KOPT-K1 (cell line): ENCODE measurements at regions not wholly inside any gene's neighbourhood (a gene's known extent, or its start where the extent isn't known, plus 50 kb on each side); places are given as distances from the start of the nearest gene placed in this dataset.

ENCODE experiments used
- H3K27ac ChIP-seq: fragments of 200-600 bp; sonication (generic); 2 replicates; pipeline ENCODE4 v1.5.1; 2016; ENCODE audit warnings: antibody characterized with exemption, mild to moderate bottlenecking, low read depth, low read length; ENCODE audit not compliant: poor library complexity, severe bottlenecking
- H3K36me3 ChIP-seq: fragments of 200-600 bp; sonication (generic); 2 replicates; pipeline ENCODE4 v1.5.1; 2017; ENCODE audit warnings: antibody characterized with exemption, mild to moderate bottlenecking, low read length, moderate library complexity; ENCODE audit not compliant: insufficient read depth
- H3K9me3 ChIP-seq: fragments of 200-600 bp; sonication (generic); 2 replicates; pipeline ENCODE4 v1.5.1; 2017; ENCODE audit warnings: antibody characterized with exemption, low read length, mild to moderate bottlenecking; ENCODE audit not compliant: insufficient read depth, poor library complexity, severe bottlenecking

GRCh38 chr10:130648807-130649206 lies 512.6 kb downstream of the GLRX3 start:
- H3K36me3 ChIP-seq = no peaks in the 10 kb centered on the region
- H3K27ac ChIP-seq = no peak overlapping the region
- no peaks in the 10 kb centered on the region for H3K9me3 ChIP-seq

GRCh38 chr10:130652544-130652943 lies 516.4 kb downstream of the GLRX3 start:
- Histone ChIP-seq H3K36me3 (no peaks in the 10 kb centered on the region), H3K27ac (no peak overlapping the region), H3K9me3 (no peaks in the 10 kb centered on the region)

- Histone ChIP-seq H3K9me3 (no peaks in the 10 kb centered on the region), H3K27ac (no peak overlapping the region), H3K36me3 (no peaks in the 10 kb centered on the region)
Measured at GRCh38 chr10:130652964-130653578, 516.9 kb downstream of the GLRX3 start.

- Histone ChIP-seq H3K36me3 (no peaks in the 10 kb centered on the region), H3K9me3 (no peaks in the 10 kb centered on the region), H3K27ac (no peak overlapping the region)
Measured at GRCh38 chr10:130654726-130655125, 518.5 kb downstream of the GLRX3 start.

DNA sequence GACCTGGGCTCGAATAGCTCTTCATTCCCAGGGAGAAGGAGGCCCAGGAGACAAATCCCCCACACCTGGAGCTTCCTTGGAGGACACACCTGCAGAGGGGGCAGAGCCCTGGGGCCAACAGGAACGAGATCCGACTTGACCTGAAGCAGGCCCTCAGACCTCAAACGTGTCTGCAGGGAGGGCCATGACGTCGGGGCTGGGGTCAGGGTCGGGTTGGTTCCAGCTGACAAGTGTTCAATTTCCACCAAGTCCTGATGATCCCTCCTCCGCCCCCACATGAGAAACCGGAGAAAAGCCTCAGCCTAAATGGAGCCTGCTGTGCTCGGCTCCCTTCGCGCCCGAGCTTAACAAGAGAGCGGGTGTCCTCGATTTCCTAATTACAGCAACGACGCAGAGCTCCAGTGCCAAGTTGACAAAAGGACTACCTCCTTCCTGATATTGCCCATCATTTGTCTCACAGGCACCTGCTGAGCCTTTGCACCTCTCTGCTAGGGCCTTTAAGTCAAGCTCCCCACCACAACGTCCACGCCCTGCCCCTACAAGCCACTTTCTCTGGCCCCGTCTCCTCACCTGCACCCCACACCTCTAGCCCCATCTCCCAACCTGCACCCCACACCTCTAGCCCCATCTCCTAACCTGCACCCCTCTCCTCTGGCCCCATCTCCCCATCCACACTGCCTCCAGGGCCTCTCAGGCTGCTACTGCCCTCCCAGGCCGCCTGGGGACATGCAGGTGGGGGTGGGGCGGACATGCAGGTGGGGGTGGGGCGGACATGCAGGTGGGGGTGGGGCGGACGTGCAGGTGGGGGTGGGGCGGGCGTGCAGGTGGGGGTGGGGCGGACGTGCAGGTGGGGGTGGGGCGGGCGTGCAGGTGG lies 519.4 kb downstream of the GLRX3 start:
- H3K9me3 ChIP-seq = no peaks in the 10 kb centered on the region
- no peaks in the 10 kb centered on the region for H3K36me3 ChIP-seq
- H3K27ac ChIP-seq = no peak overlapping the region

DNA sequence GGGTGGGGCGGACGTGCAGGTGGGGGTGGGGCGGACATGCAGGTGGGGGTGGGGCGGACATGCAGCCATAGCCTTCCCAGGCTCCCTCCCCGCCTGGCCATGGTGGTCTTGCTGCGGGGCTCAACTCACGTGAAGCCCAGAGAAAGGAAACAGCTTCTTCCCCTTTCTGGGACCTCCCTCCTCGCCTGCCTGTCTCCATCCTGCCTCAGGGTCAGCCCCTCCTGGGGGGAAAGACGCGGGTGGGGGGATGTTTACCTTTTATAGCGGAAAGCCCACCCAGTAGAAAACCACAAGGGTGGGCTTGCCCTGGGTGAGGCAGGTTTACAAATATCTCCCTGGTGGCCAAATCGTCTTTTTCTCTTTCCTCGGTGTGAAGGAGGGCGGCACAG lies 520.0 kb downstream of the GLRX3 start:
- H3K27ac ChIP-seq = no peak overlapping the region
- H3K36me3 ChIP-seq = no peaks in the 10 kb centered on the region
- no peaks in the 10 kb centered on the region for H3K9me3 ChIP-seq

DNA sequence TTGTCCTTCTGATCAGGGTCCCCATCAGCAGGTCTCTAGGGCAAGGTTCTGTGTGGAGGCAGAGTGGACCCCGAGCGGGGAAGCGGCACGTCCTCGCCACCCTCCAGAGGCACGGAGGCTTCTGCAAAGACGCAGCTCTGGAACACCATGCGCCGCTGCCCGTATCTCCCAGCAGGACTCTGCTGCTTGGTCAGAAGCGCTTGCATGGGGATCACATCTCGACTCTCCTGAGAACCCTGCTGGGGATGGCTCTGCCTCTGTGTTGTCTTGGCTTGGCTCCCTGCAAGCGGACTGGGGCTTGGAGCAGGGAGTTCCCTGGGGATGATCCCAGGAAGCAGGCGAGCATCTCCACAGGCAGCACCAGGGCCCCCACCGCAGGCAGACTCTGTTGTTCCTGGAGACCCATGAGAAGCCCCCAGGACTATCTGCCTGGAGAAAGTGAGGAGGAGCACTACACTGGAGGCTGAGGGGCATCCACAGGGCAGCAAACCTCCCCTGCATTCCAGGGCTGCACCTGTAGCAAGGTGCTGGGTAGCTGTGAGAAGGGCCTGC lies 520.5 kb downstream of the GLRX3 start:
- no peaks in the 10 kb centered on the region for H3K9me3 ChIP-seq
- H3K36me3 ChIP-seq = no peaks in the 10 kb centered on the region
- no peak overlapping the region for H3K27ac ChIP-seq

- H3K27ac ChIP-seq = no peak overlapping the region
- H3K9me3 ChIP-seq = no peaks in the 10 kb centered on the region
- no peaks in the 10 kb centered on the region for H3K36me3 ChIP-seq
Measured at GRCh38 chr10:130658687-130659290, 522.6 kb downstream of the GLRX3 start.

GRCh38 chr10:130659528-130659927 lies 523.3 kb downstream of the GLRX3 start:
- no peak overlapping the region for H3K27ac ChIP-seq
- H3K36me3 ChIP-seq = no peaks in the 10 kb centered on the region
- no peaks in the 10 kb centered on the region for H3K9me3 ChIP-seq

- H3K9me3 ChIP-seq = no peaks in the 10 kb centered on the region
- no peaks in the 10 kb centered on the region for H3K36me3 ChIP-seq
- no peak overlapping the region for H3K27ac ChIP-seq
Measured at GRCh38 chr10:130660266-130660665, 524.1 kb downstream of the GLRX3 start.

DNA sequence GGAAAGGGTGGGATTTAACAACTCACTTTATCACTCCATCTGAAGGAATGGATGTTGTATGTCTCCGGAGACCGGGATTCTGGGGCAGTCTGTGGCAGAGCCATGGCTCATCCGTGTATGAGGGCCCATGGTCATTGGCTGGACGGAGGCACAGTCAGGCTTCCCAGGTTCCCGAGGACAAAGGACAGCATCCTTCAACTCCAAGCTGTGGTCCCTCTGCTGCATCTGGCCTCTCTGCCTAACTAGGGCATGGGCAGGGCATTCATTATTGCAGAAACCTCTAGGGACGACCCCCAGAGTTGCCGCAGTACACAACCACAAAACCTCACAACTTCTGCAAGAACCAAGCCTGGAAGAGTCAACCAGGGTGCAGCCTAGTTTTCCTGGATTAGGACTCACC lies 525.2 kb downstream of the GLRX3 start:
- no peak overlapping the region for H3K27ac ChIP-seq
- no peaks in the 10 kb centered on the region for H3K36me3 ChIP-seq
- H3K9me3 ChIP-seq = no peaks in the 10 kb centered on the region

GRCh38 chr10:130662775-130663174 lies 526.6 kb downstream of the GLRX3 start:
- Histone ChIP-seq H3K9me3 (no peaks in the 10 kb centered on the region), H3K36me3 (no peaks in the 10 kb centered on the region), H3K27ac (no peak overlapping the region)

- no peaks in the 10 kb centered on the region for H3K9me3 ChIP-seq
- no peaks in the 10 kb centered on the region for H3K36me3 ChIP-seq
- H3K27ac ChIP-seq = no peak overlapping the region
Measured at GRCh38 chr10:130664526-130664925, 528.3 kb downstream of the GLRX3 start.

GRCh38 chr10:130666215-130666614 lies 530.0 kb downstream of the GLRX3 start:
- H3K27ac ChIP-seq = no peak overlapping the region

GRCh38 chr10:130686689-130687300 lies 550.6 kb downstream of the GLRX3 start:
- Histone ChIP-seq H3K36me3 (no peaks in the 10 kb centered on the region), H3K27ac (no peak overlapping the region), H3K9me3 (no peaks in the 10 kb centered on the region)

More at GRCh38 chr10:130666215-130666614, 530.0 kb downstream of the GLRX3 start:
- Histone ChIP-seq H3K36me3 (no peaks in the 10 kb centered on the region), H3K9me3 (no peaks in the 10 kb centered on the region)
